Left lung (tissue), 4 donors: ENCODE measurements at regions not wholly inside any gene's neighbourhood (a gene's known extent, or its start where the extent isn't known, plus 50 kb on each side); places are given as distances from the start of the nearest gene placed in this dataset.
"Not testable (repeated sequence)": the region's sequence is repeated elsewhere in the genome, so short reads cannot be mapped to it uniquely, and the experiment has no call there.

Source experiments
- ATAC-seq: fragments of 200-7000 bp; cut with Tn5 transposase; one replicate; pipeline ENCODE4 v1.9.1; 2020; ENCODE audit warnings: moderate library complexity
- DNase-seq, 4 donors: peaks; one replicate each; pipeline ENCODE4 v3.0.0-alpha.2; 2013 to 2020
- H3K27ac ChIP-seq, 2 donors: fragments of 200-600 bp; sonication (generic) in 1 of 2; one replicate each; pipeline versions ENCODE4 v1.5.0 to v1.8.0; 2020 to 2021
- H3K27me3 ChIP-seq, 2 donors: fragments of 200-600 bp; sonication (generic) in 1 of 2; one replicate each; pipeline versions ENCODE4 v1.5.0 to v1.8.0; 2020 to 2021
- H3K36me3 ChIP-seq, 2 donors: fragments of 200-600 bp; sonication (generic) in 1 of 2; one replicate each; pipeline versions ENCODE4 v1.5.0 to v1.8.0; 2020 to 2021
- H3K4me1 ChIP-seq, 2 donors: fragments of 200-600 bp; one replicate each; pipeline ENCODE4 v1.8.0; 2021
- H3K4me3 ChIP-seq, 2 donors: fragments of 200-600 bp; sonication (generic) in 1 of 2; one replicate each; pipeline versions ENCODE4 v1.5.0 to v1.8.0; 2020 to 2021; ENCODE audit warnings: mild to moderate bottlenecking in 1 of 2
- H3K9me3 ChIP-seq, 2 donors: fragments of 200-600 bp; sonication (generic) in 1 of 2; one replicate each; pipeline versions ENCODE4 v1.5.0 to v1.8.0; 2020 to 2021
- CTCF ChIP-seq, 2 donors: fragments of 200-600 bp; sonication (generic) in 1 of 2; IDR thresholded peaks; one replicate each; pipeline versions ENCODE4 v1.5.0 to v1.8.0; 2021; ENCODE audit warnings: antibody characterized with exemption in 2 of 2
- intact Hi-C, 2 donors: fragments of 100-400 bp; cut with DNase I; formaldehyde crosslinking; loops; one replicate each; pipeline versions ENCODE4 v1.11.2 to v1.14.2; 2022
- donor health status: DM: no; HTN: yes; CAD: no.
- donor health status: DM: no; HTN: no; CAD: no.

DNA sequence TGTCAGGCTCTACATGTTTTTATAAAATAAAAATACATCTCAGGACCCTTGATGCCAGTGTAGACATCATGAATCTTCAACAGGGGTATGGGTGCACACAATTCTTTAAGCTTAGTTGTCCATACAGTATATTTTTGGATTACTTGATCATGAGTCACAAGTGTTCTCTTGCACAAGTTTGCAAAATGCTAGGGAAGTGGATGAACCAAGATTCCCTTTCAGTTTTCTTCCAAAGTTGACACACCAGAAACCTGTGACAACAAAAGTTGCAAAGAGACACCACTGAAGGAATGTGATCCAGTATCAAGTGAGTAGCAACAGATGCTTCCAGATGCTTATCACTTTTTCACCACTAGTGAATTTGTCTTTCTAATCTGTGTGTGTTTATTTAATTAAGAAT is 1021.2 kb downstream of the PCDH7 start:
- no peaks in the 10 kb centered on the region for H3K36me3 ChIP-seq
- no peak for ATAC-seq
- H3K4me3 ChIP-seq: no peak overlapping the region
- no peak overlapping the region for H3K27ac ChIP-seq
- no peaks in the 10 kb centered on the region for H3K4me1 ChIP-seq
- intact Hi-C loops: no loop called here
- no peak for TF ChIP-seq CTCF (IDR thresholded peaks at IDR 0.05)
- DNase-seq: no peak
- no peaks in the 10 kb centered on the region for H3K9me3 ChIP-seq
- H3K27me3 ChIP-seq: no peaks in the 10 kb centered on the region

DNA sequence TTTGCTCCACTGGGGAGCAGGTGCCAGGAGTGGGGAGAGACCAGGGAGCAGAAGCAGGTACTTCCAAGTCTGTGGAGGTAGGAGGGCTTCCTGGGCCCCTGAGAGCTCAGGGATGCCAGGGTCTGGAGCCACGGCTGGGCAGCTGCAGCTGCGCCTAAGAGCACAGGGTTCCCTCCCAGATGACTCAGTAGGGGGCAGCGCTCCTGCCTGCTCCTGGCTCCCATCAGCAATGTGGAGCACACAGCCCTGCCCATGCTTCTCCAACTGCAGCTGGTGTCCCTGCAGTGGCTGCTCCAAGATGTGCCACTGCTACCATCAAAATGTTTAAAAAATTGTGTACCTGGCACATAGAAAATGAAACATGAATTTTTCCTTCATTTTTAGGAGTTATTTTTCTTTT is 1028.2 kb downstream of the PCDH7 start:
- Histone ChIP-seq H3K9me3 (peaks cover 0 to 4% of the 10 kb centered on the region in 2 donors), H3K4me3 (no peak overlapping the region), H3K36me3 (no peaks in the 10 kb centered on the region), H3K27me3 (no peaks in the 10 kb centered on the region), H3K27ac (no peak overlapping the region), H3K4me1 (no peaks in the 10 kb centered on the region)
- no peak for TF ChIP-seq CTCF (IDR thresholded peaks at IDR 0.05)
- ATAC-seq (no peak), DNase-seq (no peak)
- intact Hi-C loops: no loop called here

DNA sequence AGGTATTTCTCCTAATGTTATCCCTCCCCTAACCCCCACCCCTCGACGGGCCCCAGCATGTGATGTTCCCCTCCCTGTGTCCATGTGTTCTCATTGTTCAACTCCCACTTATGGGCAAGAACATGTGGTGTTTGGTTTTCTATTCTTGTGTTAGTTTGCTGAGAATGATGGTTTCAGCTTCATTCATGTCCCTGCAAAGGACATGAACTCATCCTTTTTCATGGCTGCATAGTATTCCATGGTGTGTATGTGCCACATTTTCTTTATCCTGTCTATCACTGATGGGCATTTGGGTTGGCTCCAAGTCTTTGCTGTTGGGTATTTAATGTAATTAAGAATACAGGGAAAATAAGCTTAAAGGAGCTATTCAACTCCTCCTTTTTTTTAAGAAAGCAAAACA is 1030.4 kb downstream of the PCDH7 start:
- intact Hi-C loops, H3K4me3 ChIP-seq, H3K27me3 ChIP-seq, H3K4me1 ChIP-seq, DNase-seq, H3K36me3 ChIP-seq, H3K9me3 ChIP-seq, ATAC-seq, H3K27ac ChIP-seq: not testable (repeated sequence)

GRCh38 chr4:31755751-31756150 is 1035.6 kb downstream of the PCDH7 start:
- no peak overlapping the region for H3K4me3 ChIP-seq
- ATAC-seq (no peak), DNase-seq (no peak)
- H3K9me3 ChIP-seq: peaks cover 0 to 2% of the 10 kb centered on the region in 2 donors
- no peaks in the 10 kb centered on the region for H3K27me3 ChIP-seq
- no peak overlapping the region for H3K27ac ChIP-seq
- no peaks in the 10 kb centered on the region for H3K4me1 ChIP-seq
- H3K36me3 ChIP-seq: no peaks in the 10 kb centered on the region
- no peak for TF ChIP-seq CTCF (IDR thresholded peaks at IDR 0.05)
- intact Hi-C loops: no loop called here

DNA sequence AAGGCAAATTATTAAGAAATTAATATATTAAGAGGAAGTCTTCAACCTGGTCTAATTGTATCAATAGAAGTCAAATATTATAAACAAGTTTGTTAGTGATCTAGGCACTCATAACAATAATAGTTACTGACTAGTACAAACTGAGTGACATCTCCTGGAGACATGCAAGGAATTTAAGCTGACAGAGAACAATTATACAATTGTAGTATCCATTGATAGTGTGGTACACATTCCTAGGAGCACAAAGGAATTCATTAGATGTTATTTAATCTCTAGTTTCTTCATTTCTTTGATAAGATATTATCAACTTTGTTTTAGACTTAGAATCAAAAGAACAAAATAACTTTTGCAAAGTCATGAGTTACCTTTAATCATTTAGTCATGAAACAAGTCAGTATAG is 1048.6 kb downstream of the PCDH7 start:
- Histone ChIP-seq H3K27me3 (no peaks in the 10 kb centered on the region), H3K4me1 (no peaks in the 10 kb centered on the region), H3K9me3 (no peaks in the 10 kb centered on the region), H3K36me3 (no peaks in the 10 kb centered on the region), H3K27ac (no peak overlapping the region), H3K4me3 (no peak overlapping the region)
- no peak for TF ChIP-seq CTCF (IDR thresholded peaks at IDR 0.05)
- ATAC-seq: no peak
- intact Hi-C loops: no loop called here
- DNase-seq: no peak

- no peaks in the 10 kb centered on the region for H3K4me1 ChIP-seq
- no peak overlapping the region for H3K4me3 ChIP-seq
- ATAC-seq: no peak
- intact Hi-C loops: no loop called here
- H3K9me3 ChIP-seq: peaks cover 0 to 1% of the 10 kb centered on the region in 2 donors
- no peak for DNase-seq
- no peaks in the 10 kb centered on the region for H3K27me3 ChIP-seq
- no peak overlapping the region for H3K27ac ChIP-seq
- TF ChIP-seq CTCF (IDR thresholded peaks at IDR 0.05): no peak
- no peaks in the 10 kb centered on the region for H3K36me3 ChIP-seq
These were observed 1063.1 kb downstream of the PCDH7 start for GRCh38 chr4:31783311-31783710.
